ENCODE measurements at regions not wholly inside any gene's neighbourhood (a gene's known extent, or its start where the extent isn't known, plus 50 kb on each side); places are given as distances from the start of the nearest gene placed in this dataset.
"Not testable (repeated sequence)": the region's sequence is repeated elsewhere in the genome, so short reads cannot be mapped to it uniquely, and the experiment has no call there.

GRCh38 chr14:65989981-65990380 lies 496.2 kb upstream of the CCDC196 start:
- CTCF ChIA-PET = interaction anchor here (0.6 to 1.0 kb wide), 2 partner anchors 57 to 830 kb away, joined by 6 to 7 read pairs; no protein-coding TSS in a partner anchor
- DNase-seq (ENCODE audit: unreplicated experiment) = no peak
- POLR2A ChIA-PET = no interaction called here
- Mint-ChIP-seq H3K4me1 (ENCODE audit: insufficient read depth, unreplicated experiment) (peaks cover 16% of the 10 kb centered on the region), H3K27me3 (ENCODE audit: insufficient read depth, unreplicated experiment) (peaks cover 11% of the 10 kb centered on the region), H3K27ac (ENCODE audit: low read depth, unreplicated experiment) (no peak overlapping the region), H3K4me3 (ENCODE audit: unreplicated experiment) (no peak overlapping the region), H3K36me3 (ENCODE audit: insufficient read depth, unreplicated experiment) (no peaks in the 10 kb centered on the region), H3K9me3 (ENCODE audit: unreplicated experiment) (no peaks in the 10 kb centered on the region)
- TF ChIP-seq CTCF (IDR thresholded peaks at IDR 0.05; ENCODE audit: unreplicated experiment) = no peak
- intact Hi-C loops (cut with micrococcal nuclease) = no loop called here
- BruUV-seq (replicated peaks) = no TSS peak

- Mint-ChIP-seq H3K27me3 (ENCODE audit: insufficient read depth, unreplicated experiment) (peaks cover 5% of the 10 kb centered on the region), H3K4me3 (ENCODE audit: unreplicated experiment) (no peak overlapping the region), H3K9me3 (ENCODE audit: unreplicated experiment) (no peaks in the 10 kb centered on the region), H3K36me3 (ENCODE audit: insufficient read depth, unreplicated experiment) (no peaks in the 10 kb centered on the region), H3K4me1 (ENCODE audit: insufficient read depth, unreplicated experiment) (peaks cover 11% of the 10 kb centered on the region), H3K27ac (ENCODE audit: low read depth, unreplicated experiment) (no peak overlapping the region)
- ChIA-PET CTCF (interaction anchor here (0.6 to 1.0 kb wide), 3 partner anchors 31 to 828 kb away, joined by 3 to 6 read pairs (median 3); no protein-coding TSS in a partner anchor), POLR2A (no interaction called here)
- no peak for DNase-seq (ENCODE audit: unreplicated experiment)
- no TSS peak for BruUV-seq (replicated peaks)
- intact Hi-C loops (cut with micrococcal nuclease) = no loop called here
- no peak for TF ChIP-seq CTCF (IDR thresholded peaks at IDR 0.05; ENCODE audit: unreplicated experiment)
These were observed 495.1 kb upstream of the CCDC196 start for GRCh38 chr14:65991104-65991503.

- intact Hi-C loops (cut with micrococcal nuclease); H3K4me3 Mint-ChIP-seq (ENCODE audit: unreplicated experiment); H3K4me1 Mint-ChIP-seq (ENCODE audit: insufficient read depth, unreplicated experiment); BruUV-seq (replicated peaks); DNase-seq (ENCODE audit: unreplicated experiment); H3K9me3 Mint-ChIP-seq (ENCODE audit: unreplicated experiment); POLR2A ChIA-PET; H3K27me3 Mint-ChIP-seq (ENCODE audit: insufficient read depth, unreplicated experiment); H3K36me3 Mint-ChIP-seq (ENCODE audit: insufficient read depth, unreplicated experiment); H3K27ac Mint-ChIP-seq (ENCODE audit: low read depth, unreplicated experiment): not testable (repeated sequence)
- CTCF ChIA-PET = interaction anchor here (0.6 kb wide), 1 partner anchor 829 kb away, joined by 3 read pairs; no protein-coding TSS in a partner anchor
These were observed 494.2 kb upstream of the CCDC196 start for GRCh38 chr14:65991935-65992334.

- Mint-ChIP-seq H3K27me3 (ENCODE audit: insufficient read depth, unreplicated experiment) (no peaks in the 10 kb centered on the region), H3K9me3 (ENCODE audit: unreplicated experiment) (no peaks in the 10 kb centered on the region), H3K4me3 (ENCODE audit: unreplicated experiment) (no peak overlapping the region), H3K36me3 (ENCODE audit: insufficient read depth, unreplicated experiment) (no peaks in the 10 kb centered on the region), H3K4me1 (ENCODE audit: insufficient read depth, unreplicated experiment) (peaks cover 7% of the 10 kb centered on the region), H3K27ac (ENCODE audit: low read depth, unreplicated experiment) (no peak overlapping the region)
- BruUV-seq (replicated peaks) = no TSS peak
- TF ChIP-seq CTCF (IDR thresholded peaks at IDR 0.05; ENCODE audit: unreplicated experiment) = no peak
- ChIA-PET POLR2A (no interaction called here), CTCF (no interaction called here)
- DNase-seq (ENCODE audit: unreplicated experiment) = peak; percentile 22
- intact Hi-C loops (cut with micrococcal nuclease) = no loop called here
These were observed 493.1 kb upstream of the CCDC196 start for GRCh38 chr14:65993103-65993502.

- DNase-seq (ENCODE audit: unreplicated experiment) = no peak
- Mint-ChIP-seq H3K4me1 (ENCODE audit: insufficient read depth, unreplicated experiment) (peaks cover 7% of the 10 kb centered on the region), H3K27me3 (ENCODE audit: insufficient read depth, unreplicated experiment) (no peaks in the 10 kb centered on the region), H3K4me3 (ENCODE audit: unreplicated experiment) (no peak overlapping the region), H3K9me3 (ENCODE audit: unreplicated experiment) (no peaks in the 10 kb centered on the region), H3K27ac (ENCODE audit: low read depth, unreplicated experiment) (no peak overlapping the region), H3K36me3 (ENCODE audit: insufficient read depth, unreplicated experiment) (no peaks in the 10 kb centered on the region)
- intact Hi-C loops (cut with micrococcal nuclease) = no loop called here
- no TSS peak for BruUV-seq (replicated peaks)
- ChIA-PET POLR2A (no interaction called here), CTCF (interaction anchor here (0.6 kb wide), 1 partner anchor 115 kb away, joined by 3 read pairs; no protein-coding TSS in a partner anchor)
- no peak for TF ChIP-seq CTCF (IDR thresholded peaks at IDR 0.05; ENCODE audit: unreplicated experiment)
These were observed 492.2 kb upstream of the CCDC196 start for GRCh38 chr14:65993996-65994395.

All from MCF 10A (cell line).